ENCODE measurements at regions not wholly inside any gene's neighbourhood (a gene's known extent, or its start where the extent isn't known, plus 50 kb on each side); places are given as distances from the start of the nearest gene placed in this dataset.

- Histone ChIP-seq H3K9me2 (replicated peaks; ENCODE audit: low read depth, low read length) (no peaks in the 10 kb centered on the region), H2AFZ (ENCODE audit: low read length) (0 out of 2 replicates have a peak overlapping the region, but pooled peaks have one; percentile 2), H3K9ac (ENCODE audit: low read depth, low read length, poor library complexity, severe bottlenecking) (peak overlapping the region; percentile 72), H3K4me2 (ENCODE audit: low read depth, low read length, poor library complexity, severe bottlenecking) (peak overlapping the region; percentile 89), H3K4me3 (ENCODE audit: low read length, poor library complexity, severe bottlenecking) (peak overlapping the region; percentile 66), H3K79me2 (ENCODE audit: insufficient read depth, low read length) (no peaks in the 10 kb centered on the region), H3F3A (ENCODE audit: low read depth) (peaks cover 16% of the 10 kb centered on the region), H3K4me1 (ENCODE audit: insufficient read depth, low read length, poor library complexity, severe bottlenecking) (peaks cover 61% of the 10 kb centered on the region), H3K9me3 (ENCODE audit: insufficient read depth, low read depth, low read length) (peaks cover 3% of the 10 kb centered on the region; the same call in 1 of the 2 replicates), H3K27me3 (ENCODE audit: insufficient read depth, low read length, poor library complexity, severe bottlenecking) (no peaks in the 10 kb centered on the region), H3K36me3 (ENCODE audit: insufficient read depth, low read length) (no peaks in the 10 kb centered on the region), H4K20me1 (ENCODE audit: insufficient read depth, low read length, poor library complexity, severe bottlenecking) (no peaks in the 10 kb centered on the region)
- TF ChIP-seq CTCF (conservative IDR thresholded peaks at IDR 0.05; ENCODE audit: low read length), result peak; percentile 63
- TF ChIP-seq EZH2phosphoT487 (IDR thresholded peaks at IDR 0.05; ENCODE audit: borderline replicate concordance), result no peak
Measured at GRCh38 chr11:128039140-128040021, 548.0 kb downstream of the ETS1 start.

- no peaks in the 10 kb centered on the region for H4K20me1 ChIP-seq (ENCODE audit: insufficient read depth, low read length, poor library complexity, severe bottlenecking)
- no peaks in the 10 kb centered on the region for H3K79me2 ChIP-seq (ENCODE audit: insufficient read depth, low read length)
- no peaks in the 10 kb centered on the region for H3K27me3 ChIP-seq (ENCODE audit: insufficient read depth, low read length, poor library complexity, severe bottlenecking)
- no peak overlapping the region for H3K9ac ChIP-seq (ENCODE audit: low read depth, low read length, poor library complexity, severe bottlenecking)
- H3K9me2 ChIP-seq (replicated peaks; ENCODE audit: low read depth, low read length), result no peaks in the 10 kb centered on the region
- H3K4me3 ChIP-seq (ENCODE audit: low read length, poor library complexity, severe bottlenecking), result no peak overlapping the region
- no peaks in the 10 kb centered on the region for H3K36me3 ChIP-seq (ENCODE audit: insufficient read depth, low read length)
- peaks cover 50% of the 10 kb centered on the region for H3K4me1 ChIP-seq (ENCODE audit: insufficient read depth, low read length, poor library complexity, severe bottlenecking)
- H3K9me3 ChIP-seq (ENCODE audit: insufficient read depth, low read depth, low read length), result no peaks in the 10 kb centered on the region
- no peak for TF ChIP-seq CTCF (conservative IDR thresholded peaks at IDR 0.05; ENCODE audit: low read length)
- no peak for TF ChIP-seq EZH2phosphoT487 (IDR thresholded peaks at IDR 0.05; ENCODE audit: borderline replicate concordance)
- H3K4me2 ChIP-seq (ENCODE audit: low read depth, low read length, poor library complexity, severe bottlenecking), result no peak overlapping the region
- H2AFZ ChIP-seq (ENCODE audit: low read length), result no peak overlapping the region
- peaks cover 16% of the 10 kb centered on the region for H3F3A ChIP-seq (ENCODE audit: low read depth)
Measured at GRCh38 chr11:128036556-128037093, 550.7 kb downstream of the ETS1 start.

DNA sequence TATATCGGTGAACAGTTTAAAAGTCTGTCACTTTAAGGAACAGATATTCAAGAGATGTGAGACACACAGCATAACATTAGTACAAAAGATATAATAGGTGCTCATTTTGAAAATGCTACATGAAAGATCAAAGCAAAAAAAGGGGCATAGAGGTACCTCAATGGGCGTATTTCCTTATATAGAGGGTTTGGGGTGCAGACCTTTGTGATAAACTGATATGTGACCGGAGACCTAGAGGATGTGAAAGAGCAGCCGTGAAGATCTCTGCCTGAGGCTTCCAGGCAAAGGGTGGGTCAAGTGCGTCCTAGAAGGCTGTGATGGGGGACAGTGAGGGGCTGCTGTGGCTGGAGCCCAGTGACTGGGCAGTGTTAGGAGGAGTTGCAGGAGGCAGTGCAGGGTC is 551.4 kb downstream of the ETS1 start:
- TF ChIP-seq CTCF (conservative IDR thresholded peaks at IDR 0.05; ENCODE audit: low read length) (no peak), EZH2phosphoT487 (IDR thresholded peaks at IDR 0.05; ENCODE audit: borderline replicate concordance) (no peak)
- H2AFZ ChIP-seq (ENCODE audit: low read length), result no peak overlapping the region
- no peaks in the 10 kb centered on the region for H3K27me3 ChIP-seq (ENCODE audit: insufficient read depth, low read length, poor library complexity, severe bottlenecking)

More for the DNA sequence above, 551.4 kb downstream of the ETS1 start:
- Histone ChIP-seq H3K9ac (ENCODE audit: low read depth, low read length, poor library complexity, severe bottlenecking) (no peak overlapping the region), H3K4me2 (ENCODE audit: low read depth, low read length, poor library complexity, severe bottlenecking) (no peak overlapping the region), H3K36me3 (ENCODE audit: insufficient read depth, low read length) (no peaks in the 10 kb centered on the region), H3F3A (ENCODE audit: low read depth) (peaks cover 16% of the 10 kb centered on the region), H4K20me1 (ENCODE audit: insufficient read depth, low read length, poor library complexity, severe bottlenecking) (no peaks in the 10 kb centered on the region), H3K9me2 (replicated peaks; ENCODE audit: low read depth, low read length) (no peaks in the 10 kb centered on the region), H3K4me1 (ENCODE audit: insufficient read depth, low read length, poor library complexity, severe bottlenecking) (peaks cover 51% of the 10 kb centered on the region), H3K4me3 (ENCODE audit: low read length, poor library complexity, severe bottlenecking) (no peak overlapping the region), H3K79me2 (ENCODE audit: insufficient read depth, low read length) (no peaks in the 10 kb centered on the region), H3K9me3 (ENCODE audit: insufficient read depth, low read depth, low read length) (no peaks in the 10 kb centered on the region)
